SK-N-SH treated with all-trans-retinoic acid at 6 μM for 48 hours (cell line): ENCODE measurements at regions not wholly inside any gene's neighbourhood (a gene's known extent, or its start where the extent isn't known, plus 50 kb on each side); places are given as distances from the start of the nearest gene placed in this dataset.

ENCODE experiments used
- ATAC-seq: fragments of 200-7000 bp; cut with Tn5 transposase; 3 replicates; pipeline ENCODE4 v1.9.1; 2020; ENCODE audit warnings: mild to moderate bottlenecking, moderate library complexity
- ARNTL ChIP-seq: fragments of 450-650 bp; formaldehyde crosslinking; IDR thresholded peaks from 2 replicates; pipeline ENCODE4 v1.5.0; 2020; ENCODE audit warnings: low read depth, mild to moderate bottlenecking, moderate library complexity, borderline replicate concordance
- BACH2 ChIP-seq: fragments of 250-450 bp; sonication (Bioruptor Pico); IDR thresholded peaks from 2 replicates; pipeline ENCODE4 v1.9.0; 2021; ENCODE audit warnings: mild to moderate bottlenecking, borderline replicate concordance
- CREB5 ChIP-seq: fragments of 250-450 bp; sonication (Bioruptor Pico); IDR thresholded peaks from 2 replicates; pipeline ENCODE4 v1.5.1; 2020; ENCODE audit warnings: low read depth, mild to moderate bottlenecking, moderate library complexity
- ESRRG ChIP-seq: fragments of 250-450 bp; sonication (Bioruptor Pico); IDR thresholded peaks from 2 replicates; pipeline ENCODE4 v1.6.1; 2021; ENCODE audit warnings: mild to moderate bottlenecking
- ISL1 ChIP-seq: fragments of 250-450 bp; sonication (Bioruptor Pico); IDR thresholded peaks from 2 replicates; pipeline ENCODE4 v2.1.2; 2022; ENCODE audit warnings: mild to moderate bottlenecking, moderate library complexity
- OSR1 ChIP-seq: fragments of 250-450 bp; sonication (Bioruptor Pico); IDR thresholded peaks from 2 replicates; pipeline ENCODE4 v1.8.0; 2022; ENCODE audit warnings: moderate library complexity, mild to moderate bottlenecking, inconsistent platforms
- POU6F1 ChIP-seq: fragments of 250-450 bp; sonication (Bioruptor Pico); IDR thresholded peaks from 2 replicates; pipeline ENCODE4 v1.8.0; 2021; ENCODE audit warnings: low read depth, mild to moderate bottlenecking, moderate library complexity, borderline replicate concordance
- PPARA ChIP-seq: fragments of 250-450 bp; sonication (Bioruptor Pico); IDR thresholded peaks from 2 replicates; pipeline ENCODE4 v1.5.0; 2020; ENCODE audit warnings: mild to moderate bottlenecking, borderline replicate concordance
- RARB ChIP-seq: fragments of 250-450 bp; sonication (Bioruptor Pico); IDR thresholded peaks from 2 replicates; pipeline ENCODE4 v1.8.0; 2021; ENCODE audit warnings: mild to moderate bottlenecking, moderate library complexity
- SNAI2 ChIP-seq: fragments of 250-450 bp; sonication (Bioruptor Pico); IDR thresholded peaks from 2 replicates; pipeline ENCODE4 v1.5.0; 2020; ENCODE audit warnings: mild to moderate bottlenecking, moderate library complexity
- TCF4 ChIP-seq: fragments of 250-450 bp; sonication (Bioruptor Pico); IDR thresholded peaks from 2 replicates; pipeline ENCODE4 v1.8.0; 2021; ENCODE audit warnings: mild to moderate bottlenecking, moderate library complexity, borderline replicate concordance
- TOX ChIP-seq: fragments of 250-450 bp; sonication (Bioruptor Pico); IDR thresholded peaks from 2 replicates; pipeline ENCODE4 v1.8.0; 2021; ENCODE audit warnings: mild to moderate bottlenecking, moderate library complexity, borderline replicate concordance
- ZC3H10 ChIP-seq: fragments of 250-450 bp; sonication (Bioruptor Pico); IDR thresholded peaks from 2 replicates; pipeline ENCODE4 v1.5.1; 2021; ENCODE audit warnings: mild to moderate bottlenecking, moderate library complexity
- ZFP3 ChIP-seq: fragments of 250-450 bp; sonication (Bioruptor Pico); IDR thresholded peaks from 2 replicates; pipeline ENCODE4 v1.5.0; 2020; ENCODE audit warnings: mild to moderate bottlenecking, moderate library complexity
- ZFP30 ChIP-seq: fragments of 450-650 bp; formaldehyde crosslinking; IDR thresholded peaks from 2 replicates; pipeline ENCODE4 v1.5.0; 2022; ENCODE audit warnings: mild to moderate bottlenecking, moderate library complexity
- ZNF70 ChIP-seq: fragments of 450-650 bp; formaldehyde crosslinking; IDR thresholded peaks from 2 replicates; pipeline ENCODE4 v1.5.0; 2020; ENCODE audit warnings: mild to moderate bottlenecking, moderate library complexity
- TF ChIP-seq, protein P1 (sequence below): fragments of 250-450 bp; sonication (Bioruptor Pico); IDR thresholded peaks from 2 replicates; pipeline ENCODE4 v1.5.0; 2020; ENCODE audit warnings: mild to moderate bottlenecking, moderate library complexity
- TF ChIP-seq, protein P2 (sequence below): fragments of 250-450 bp; sonication (Bioruptor Pico); IDR thresholded peaks from 2 replicates; pipeline ENCODE4 v1.5.1; 2021; ENCODE audit warnings: mild to moderate bottlenecking, moderate library complexity
- TF ChIP-seq, protein P3 (sequence below): fragments of 250-450 bp; sonication (Bioruptor Pico); IDR thresholded peaks from 2 replicates; pipeline ENCODE4 v1.8.0; 2020; ENCODE audit warnings: mild to moderate bottlenecking, moderate library complexity, borderline replicate concordance

GRCh38 chr4:43360296-43360695, 467.8 kb downstream of the GRXCR1 start:
- no peak for TF ChIP-seq SNAI2 (CRISPR knock-in tag)
- TF ChIP-seq ZNF70: no peak
- no peak for TF ChIP-seq ESRRG
- TF ChIP-seq CREB5: no peak
- TF ChIP-seq RARB: no peak
- no peak for TF ChIP-seq POU6F1 (CRISPR knock-in tag)
- no peak for TF ChIP-seq BACH2
- no peak for TF ChIP-seq TCF4
- no peak for TF ChIP-seq PPARA
- no peak for TF ChIP-seq ZFP30
- TF ChIP-seq, protein P1, sequence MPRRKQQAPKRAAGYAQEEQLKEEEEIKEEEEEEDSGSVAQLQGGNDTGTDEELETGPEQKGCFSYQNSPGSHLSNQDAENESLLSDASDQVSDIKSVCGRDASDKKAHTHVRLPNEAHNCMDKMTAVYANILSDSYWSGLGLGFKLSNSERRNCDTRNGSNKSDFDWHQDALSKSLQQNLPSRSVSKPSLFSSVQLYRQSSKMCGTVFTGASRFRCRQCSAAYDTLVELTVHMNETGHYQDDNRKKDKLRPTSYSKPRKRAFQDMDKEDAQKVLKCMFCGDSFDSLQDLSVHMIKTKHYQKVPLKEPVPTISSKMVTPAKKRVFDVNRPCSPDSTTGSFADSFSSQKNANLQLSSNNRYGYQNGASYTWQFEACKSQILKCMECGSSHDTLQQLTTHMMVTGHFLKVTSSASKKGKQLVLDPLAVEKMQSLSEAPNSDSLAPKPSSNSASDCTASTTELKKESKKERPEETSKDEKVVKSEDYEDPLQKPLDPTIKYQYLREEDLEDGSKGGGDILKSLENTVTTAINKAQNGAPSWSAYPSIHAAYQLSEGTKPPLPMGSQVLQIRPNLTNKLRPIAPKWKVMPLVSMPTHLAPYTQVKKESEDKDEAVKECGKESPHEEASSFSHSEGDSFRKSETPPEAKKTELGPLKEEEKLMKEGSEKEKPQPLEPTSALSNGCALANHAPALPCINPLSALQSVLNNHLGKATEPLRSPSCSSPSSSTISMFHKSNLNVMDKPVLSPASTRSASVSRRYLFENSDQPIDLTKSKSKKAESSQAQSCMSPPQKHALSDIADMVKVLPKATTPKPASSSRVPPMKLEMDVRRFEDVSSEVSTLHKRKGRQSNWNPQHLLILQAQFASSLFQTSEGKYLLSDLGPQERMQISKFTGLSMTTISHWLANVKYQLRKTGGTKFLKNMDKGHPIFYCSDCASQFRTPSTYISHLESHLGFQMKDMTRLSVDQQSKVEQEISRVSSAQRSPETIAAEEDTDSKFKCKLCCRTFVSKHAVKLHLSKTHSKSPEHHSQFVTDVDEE (CRISPR knock-in tag): no peak
- no peak for TF ChIP-seq ARNTL
- no peak for TF ChIP-seq ZC3H10 (CRISPR knock-in tag)
- TF ChIP-seq ISL1 (CRISPR knock-in tag): no peak
- no peak for TF ChIP-seq TOX (CRISPR knock-in tag)
- TF ChIP-seq OSR1 (CRISPR knock-in tag): no peak
- TF ChIP-seq, protein P2, sequence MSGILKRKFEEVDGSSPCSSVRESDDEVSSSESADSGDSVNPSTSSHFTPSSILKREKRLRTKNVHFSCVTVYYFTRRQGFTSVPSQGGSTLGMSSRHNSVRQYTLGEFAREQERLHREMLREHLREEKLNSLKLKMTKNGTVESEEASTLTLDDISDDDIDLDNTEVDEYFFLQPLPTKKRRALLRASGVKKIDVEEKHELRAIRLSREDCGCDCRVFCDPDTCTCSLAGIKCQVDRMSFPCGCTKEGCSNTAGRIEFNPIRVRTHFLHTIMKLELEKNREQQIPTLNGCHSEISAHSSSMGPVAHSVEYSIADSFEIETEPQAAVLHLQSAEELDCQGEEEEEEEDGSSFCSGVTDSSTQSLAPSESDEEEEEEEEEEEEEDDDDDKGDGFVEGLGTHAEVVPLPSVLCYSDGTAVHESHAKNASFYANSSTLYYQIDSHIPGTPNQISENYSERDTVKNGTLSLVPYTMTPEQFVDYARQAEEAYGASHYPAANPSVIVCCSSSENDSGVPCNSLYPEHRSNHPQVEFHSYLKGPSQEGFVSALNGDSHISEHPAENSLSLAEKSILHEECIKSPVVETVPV (CRISPR knock-in tag): no peak
- ATAC-seq: no peak

- no peak for ATAC-seq
- TF ChIP-seq POU6F1 (CRISPR knock-in tag) (no peak), ZFP3 (CRISPR knock-in tag) (no peak), ZNF70 (no peak), ISL1 (CRISPR knock-in tag) (no peak)
- TF ChIP-seq, protein P3, sequence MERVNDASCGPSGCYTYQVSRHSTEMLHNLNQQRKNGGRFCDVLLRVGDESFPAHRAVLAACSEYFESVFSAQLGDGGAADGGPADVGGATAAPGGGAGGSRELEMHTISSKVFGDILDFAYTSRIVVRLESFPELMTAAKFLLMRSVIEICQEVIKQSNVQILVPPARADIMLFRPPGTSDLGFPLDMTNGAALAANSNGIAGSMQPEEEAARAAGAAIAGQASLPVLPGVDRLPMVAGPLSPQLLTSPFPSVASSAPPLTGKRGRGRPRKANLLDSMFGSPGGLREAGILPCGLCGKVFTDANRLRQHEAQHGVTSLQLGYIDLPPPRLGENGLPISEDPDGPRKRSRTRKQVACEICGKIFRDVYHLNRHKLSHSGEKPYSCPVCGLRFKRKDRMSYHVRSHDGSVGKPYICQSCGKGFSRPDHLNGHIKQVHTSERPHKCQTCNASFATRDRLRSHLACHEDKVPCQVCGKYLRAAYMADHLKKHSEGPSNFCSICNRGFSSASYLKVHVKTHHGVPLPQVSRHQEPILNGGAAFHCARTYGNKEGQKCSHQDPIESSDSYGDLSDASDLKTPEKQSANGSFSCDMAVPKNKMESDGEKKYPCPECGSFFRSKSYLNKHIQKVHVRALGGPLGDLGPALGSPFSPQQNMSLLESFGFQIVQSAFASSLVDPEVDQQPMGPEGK: no peak
Measured at GRCh38 chr4:43362875-43363636, 470.5 kb downstream of the GRXCR1 start.

- no peak for TF ChIP-seq ZC3H10 (CRISPR knock-in tag)
Measured at GRCh38 chr4:43369036-43369594, 476.6 kb downstream of the GRXCR1 start.

More at GRCh38 chr4:43369036-43369594, 476.6 kb downstream of the GRXCR1 start:
- no peak for ATAC-seq
